Stimulated activated CD4-positive, alpha-beta T cell treated with anti-CD3 and anti-CD28 coated beads, Interleukin-12 subunit alpha, Interleukin-12 subunit beta, amount 100 ng/mL, for 24 hours (primary cell): ENCODE measurements at regions not wholly inside any gene's neighbourhood (a gene's known extent, or its start where the extent isn't known, plus 50 kb on each side); places are given as distances from the start of the nearest gene placed in this dataset.
"Not testable (repeated sequence)": the region's sequence is repeated elsewhere in the genome, so short reads cannot be mapped to it uniquely, and the experiment has no call there.

Experiments
- DNase-seq, 2 experiments: peaks; one replicate each; pipeline ENCODE4 v3.0.0-alpha.2; 2020; ENCODE audit warnings: low read depth in 2 of 2

GRCh38 chr18:66873899-66874298 lies 270.0 kb upstream of the CDH19 start:
- no peak for DNase-seq

- DNase-seq: no peak
Measured at GRCh38 chr18:66872277-66872676, 268.4 kb upstream of the CDH19 start.

GRCh38 chr18:66867653-66868052 lies 263.8 kb upstream of the CDH19 start:
- no peak for DNase-seq

GRCh38 chr18:66866427-66866940 lies 262.6 kb upstream of the CDH19 start:
- not testable (repeated sequence) for DNase-seq

GRCh38 chr18:66838340-66838987 lies 234.6 kb upstream of the CDH19 start:
- no peak for DNase-seq

- DNase-seq: no peak
Measured at GRCh38 chr18:66833646-66834045, 229.8 kb upstream of the CDH19 start.

- DNase-seq: no peak
Measured at GRCh38 chr18:66826211-66826610, 222.3 kb upstream of the CDH19 start.

GRCh38 chr18:66825347-66825746 lies 221.5 kb upstream of the CDH19 start:
- no peak for DNase-seq

GRCh38 chr18:66819235-66819634 lies 215.3 kb upstream of the CDH19 start:
- DNase-seq: no peak

- no peak for DNase-seq
Measured at GRCh38 chr18:66813138-66813537, 209.2 kb upstream of the CDH19 start.

- no peak for DNase-seq
Measured at GRCh38 chr18:66795051-66795450, 191.2 kb upstream of the CDH19 start.

GRCh38 chr18:66792466-66792865 lies 188.6 kb upstream of the CDH19 start:
- DNase-seq: no peak

GRCh38 chr18:66780609-66781008 lies 176.7 kb upstream of the CDH19 start:
- DNase-seq: no peak

- no peak for DNase-seq
Measured at GRCh38 chr18:66778048-66778447, 174.2 kb upstream of the CDH19 start.

- DNase-seq: no peak
Measured at GRCh38 chr18:66769375-66769774, 165.5 kb upstream of the CDH19 start.

- no peak for DNase-seq
Measured at GRCh38 chr18:66764230-66764629, 160.3 kb upstream of the CDH19 start.

- no peak for DNase-seq
Measured at GRCh38 chr18:66761166-66761565, 157.3 kb upstream of the CDH19 start.

- no peak for DNase-seq
Measured at GRCh38 chr18:66760559-66760958, 156.7 kb upstream of the CDH19 start.

- no peak for DNase-seq
Measured at GRCh38 chr18:66759050-66759828, 155.3 kb upstream of the CDH19 start.

- DNase-seq: no peak
Measured at GRCh38 chr18:66757946-66758345, 154.1 kb upstream of the CDH19 start.

GRCh38 chr18:66754335-66754734 lies 150.4 kb upstream of the CDH19 start:
- DNase-seq: no peak

GRCh38 chr18:66752733-66753132 lies 148.8 kb upstream of the CDH19 start:
- DNase-seq: no peak

- no peak for DNase-seq
Measured at GRCh38 chr18:66749481-66750035, 145.7 kb upstream of the CDH19 start.
